ENCODE measurements at regions not wholly inside any gene's neighbourhood (a gene's known extent, or its start where the extent isn't known, plus 50 kb on each side); places are given as distances from the start of the nearest gene placed in this dataset.

DNA sequence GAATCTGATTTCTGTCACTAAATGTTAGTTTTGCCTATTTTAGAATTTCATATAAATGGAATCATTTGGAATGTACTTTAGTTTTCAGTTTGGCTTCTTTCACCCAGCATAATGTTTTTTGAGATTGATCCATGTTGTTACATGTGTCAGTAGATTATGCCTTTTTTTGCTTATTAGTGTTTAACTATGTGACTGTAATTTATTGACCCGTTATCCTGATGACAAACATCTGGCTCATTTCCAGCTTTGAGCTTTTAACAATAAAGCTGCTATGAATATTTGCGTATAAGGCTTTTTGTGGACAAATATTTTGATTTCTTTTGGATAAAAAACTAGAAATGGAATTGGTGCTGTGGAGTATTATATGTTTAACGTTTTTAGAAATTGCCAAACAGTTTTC lies 254.5 kb upstream of the CFAP20DC start:
- no peak for DNase-seq (ENCODE audit: low read depth in 1 of 2, low spot score in 1 of 2)

DNA sequence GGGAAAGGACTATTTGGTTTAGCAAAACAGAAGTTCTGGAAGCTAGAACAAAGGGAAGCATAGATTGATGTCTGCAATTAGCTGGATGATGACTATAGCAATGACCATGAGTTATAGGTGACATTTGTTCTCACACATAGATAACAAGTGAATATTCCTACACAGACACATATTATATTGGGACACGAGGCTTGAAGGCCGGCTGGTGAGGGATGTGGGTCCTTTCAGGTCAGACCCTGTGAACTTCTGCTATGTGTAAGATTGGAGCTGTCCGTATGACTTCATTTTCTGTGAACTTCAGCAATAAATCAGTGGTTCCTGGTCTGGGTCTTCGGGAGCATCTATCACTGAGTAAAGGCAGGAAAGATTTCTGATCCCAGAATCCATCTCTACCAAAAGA lies 253.6 kb upstream of the CFAP20DC start:
- DNase-seq (ENCODE audit: low read depth in 1 of 2, low spot score in 1 of 2) = no peak

- no peak for DNase-seq (ENCODE audit: low read depth in 1 of 2, low spot score in 1 of 2)
These were observed 252.6 kb upstream of the CFAP20DC start for GRCh38 chr3:59302442-59302841.

GRCh38 chr3:59300733-59301132 lies 250.9 kb upstream of the CFAP20DC start:
- no peak for DNase-seq (ENCODE audit: low read depth in 1 of 2, low spot score in 1 of 2)

DNA sequence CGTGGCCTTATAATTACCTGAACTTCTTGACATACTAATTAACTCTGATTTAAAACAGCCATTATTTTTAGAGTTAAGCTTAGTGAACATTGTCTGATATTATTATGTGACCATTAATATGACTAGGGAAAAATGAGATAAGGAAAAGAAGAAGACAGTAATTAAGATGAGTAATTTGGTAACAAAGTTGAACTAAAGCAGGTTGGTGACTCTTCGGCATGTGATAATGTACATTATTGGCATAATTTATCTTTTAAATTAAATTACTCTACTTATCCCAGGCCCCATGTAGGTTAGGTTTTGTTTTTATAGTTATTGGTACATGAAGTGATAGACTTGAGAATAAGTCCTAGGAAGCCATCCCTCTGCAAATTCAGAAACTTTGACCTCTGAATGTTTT lies 249.7 kb upstream of the CFAP20DC start:
- DNase-seq (ENCODE audit: low read depth in 1 of 2, low spot score in 1 of 2) = no peak

GRCh38 chr3:59290358-59290757 lies 240.5 kb upstream of the CFAP20DC start:
- no peak for DNase-seq (ENCODE audit: low read depth in 1 of 2, low spot score in 1 of 2)

GRCh38 chr3:59289831-59290230 lies 240.0 kb upstream of the CFAP20DC start:
- DNase-seq (ENCODE audit: low read depth in 1 of 2, low spot score in 1 of 2) = no peak

- DNase-seq (ENCODE audit: low read depth in 1 of 2, low spot score in 1 of 2) = no peak
These were observed 239.1 kb upstream of the CFAP20DC start for GRCh38 chr3:59288951-59289350.

- DNase-seq (ENCODE audit: low read depth in 1 of 2, low spot score in 1 of 2) = no peak
These were observed 237.1 kb upstream of the CFAP20DC start for GRCh38 chr3:59286791-59287531.

- DNase-seq (ENCODE audit: low read depth in 1 of 2, low spot score in 1 of 2) = no peak
These were observed 235.7 kb upstream of the CFAP20DC start for GRCh38 chr3:59285560-59285959.

GRCh38 chr3:59284926-59285325 lies 235.1 kb upstream of the CFAP20DC start:
- DNase-seq (ENCODE audit: low read depth in 1 of 2, low spot score in 1 of 2) = no peak

- no peak for DNase-seq (ENCODE audit: low read depth in 1 of 2, low spot score in 1 of 2)
These were observed 230.3 kb upstream of the CFAP20DC start for GRCh38 chr3:59280113-59280512.

- no peak for DNase-seq (ENCODE audit: low read depth in 1 of 2, low spot score in 1 of 2)
These were observed 228.0 kb upstream of the CFAP20DC start for GRCh38 chr3:59277816-59278215.

GRCh38 chr3:59277201-59277600 lies 227.4 kb upstream of the CFAP20DC start:
- DNase-seq (ENCODE audit: low read depth in 1 of 2, low spot score in 1 of 2) = no peak

DNA sequence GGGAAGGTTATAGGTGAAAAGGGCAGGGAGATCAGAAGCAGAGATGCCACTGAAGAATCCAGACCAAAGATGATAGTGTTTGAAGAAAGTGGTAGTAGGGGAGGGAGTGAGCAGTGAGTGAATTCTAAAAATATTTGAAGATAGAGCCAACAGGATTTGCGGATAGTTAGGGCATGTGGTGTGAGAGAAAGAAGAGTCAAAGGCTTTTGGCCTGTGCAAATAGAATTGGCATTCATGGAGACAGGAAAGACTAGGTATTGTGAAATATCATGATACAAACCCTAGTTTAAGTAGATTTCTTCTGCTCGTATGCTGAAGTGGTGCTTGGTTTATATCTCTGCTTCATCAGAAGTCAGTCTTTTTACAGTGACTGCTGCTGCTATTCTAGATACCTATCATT lies 224.2 kb upstream of the CFAP20DC start:
- no peak for DNase-seq (ENCODE audit: low read depth in 1 of 2, low spot score in 1 of 2)

DNA sequence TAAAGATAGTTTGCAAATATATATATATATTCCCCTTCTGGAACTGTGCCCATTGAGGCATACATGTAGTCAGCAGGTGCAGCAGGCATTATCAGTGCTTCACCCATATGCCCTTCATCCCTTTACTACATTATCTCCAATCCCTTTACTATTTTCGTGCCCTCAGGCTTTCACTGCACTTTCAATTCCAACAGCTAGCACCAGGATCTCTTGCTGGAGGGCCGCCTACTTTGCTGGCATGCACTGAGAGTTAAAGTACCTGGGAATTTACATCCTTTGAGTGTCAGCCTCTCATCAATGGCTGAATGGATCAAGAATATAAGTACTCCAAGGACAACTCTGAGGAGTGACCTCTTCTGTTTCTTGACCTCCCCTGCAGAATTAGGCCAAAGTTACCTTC lies 222.1 kb upstream of the CFAP20DC start:
- DNase-seq (ENCODE audit: low read depth in 1 of 2, low spot score in 1 of 2) = no peak

- DNase-seq (ENCODE audit: low read depth in 1 of 2, low spot score in 1 of 2) = no peak
These were observed 221.1 kb upstream of the CFAP20DC start for GRCh38 chr3:59270921-59271320.

- DNase-seq (ENCODE audit: low read depth in 1 of 2, low spot score in 1 of 2) = no peak
These were observed 220.4 kb upstream of the CFAP20DC start for GRCh38 chr3:59270209-59270608.

DNA sequence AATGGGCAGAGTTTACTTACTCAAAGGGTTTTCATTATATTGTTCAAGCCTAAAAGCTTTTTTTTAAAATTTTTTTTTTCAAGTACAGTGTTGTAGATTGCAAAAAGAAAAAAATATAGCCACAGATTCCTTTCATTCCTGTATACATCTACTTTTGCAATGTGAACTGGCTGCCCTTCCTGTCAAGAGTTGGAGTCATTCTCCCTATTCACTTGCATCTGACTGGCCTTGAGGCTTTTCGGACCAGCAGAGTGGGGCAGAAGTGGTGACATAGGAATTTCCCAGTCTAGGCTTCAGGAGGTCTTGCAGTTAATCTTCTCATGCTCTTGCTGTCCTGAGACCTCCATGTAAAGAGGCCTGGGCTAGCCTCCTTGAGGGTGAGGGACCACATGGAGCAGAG lies 218.3 kb upstream of the CFAP20DC start:
- no peak for DNase-seq (ENCODE audit: low read depth in 1 of 2, low spot score in 1 of 2)

DNA sequence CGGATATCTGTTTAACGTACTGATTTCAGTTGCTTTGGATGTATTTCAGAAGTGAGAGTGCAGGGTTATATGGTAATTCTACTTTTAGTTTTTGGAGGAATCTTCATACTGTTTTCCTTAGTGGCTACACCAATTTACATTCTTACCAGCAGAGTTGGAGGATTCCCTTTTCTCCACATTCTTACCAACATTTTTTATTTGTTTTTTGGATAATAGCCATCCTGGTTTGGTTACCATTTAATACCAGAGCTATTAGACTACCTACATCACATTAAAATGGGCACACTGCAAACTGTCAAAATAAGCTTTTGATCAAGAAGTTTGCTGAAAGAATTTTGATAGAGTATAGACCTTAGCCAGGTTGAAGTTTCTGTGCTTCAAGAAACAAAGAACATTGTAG lies 217.2 kb upstream of the CFAP20DC start:
- no peak for DNase-seq (ENCODE audit: low read depth in 1 of 2, low spot score in 1 of 2)

- DNase-seq (ENCODE audit: low read depth in 1 of 2, low spot score in 1 of 2) = no peak
These were observed 216.7 kb upstream of the CFAP20DC start for GRCh38 chr3:59266551-59266950.

GRCh38 chr3:59265566-59265965 lies 215.7 kb upstream of the CFAP20DC start:
- no peak for DNase-seq (ENCODE audit: low read depth in 1 of 2, low spot score in 1 of 2)

- DNase-seq (ENCODE audit: low read depth in 1 of 2, low spot score in 1 of 2) = no peak
These were observed 214.5 kb upstream of the CFAP20DC start for GRCh38 chr3:59264366-59264765.
